Inflammatory macrophage treated with lipopolysaccharide for 4 hours (primary cell): ENCODE measurements at regions not wholly inside any gene's neighbourhood (a gene's known extent, or its start where the extent isn't known, plus 50 kb on each side); places are given as distances from the start of the nearest gene placed in this dataset.

Experiments
- DNase-seq: peaks from one replicate; pipeline ENCODE4 v3.0.0-alpha.2; 2020

DNA sequence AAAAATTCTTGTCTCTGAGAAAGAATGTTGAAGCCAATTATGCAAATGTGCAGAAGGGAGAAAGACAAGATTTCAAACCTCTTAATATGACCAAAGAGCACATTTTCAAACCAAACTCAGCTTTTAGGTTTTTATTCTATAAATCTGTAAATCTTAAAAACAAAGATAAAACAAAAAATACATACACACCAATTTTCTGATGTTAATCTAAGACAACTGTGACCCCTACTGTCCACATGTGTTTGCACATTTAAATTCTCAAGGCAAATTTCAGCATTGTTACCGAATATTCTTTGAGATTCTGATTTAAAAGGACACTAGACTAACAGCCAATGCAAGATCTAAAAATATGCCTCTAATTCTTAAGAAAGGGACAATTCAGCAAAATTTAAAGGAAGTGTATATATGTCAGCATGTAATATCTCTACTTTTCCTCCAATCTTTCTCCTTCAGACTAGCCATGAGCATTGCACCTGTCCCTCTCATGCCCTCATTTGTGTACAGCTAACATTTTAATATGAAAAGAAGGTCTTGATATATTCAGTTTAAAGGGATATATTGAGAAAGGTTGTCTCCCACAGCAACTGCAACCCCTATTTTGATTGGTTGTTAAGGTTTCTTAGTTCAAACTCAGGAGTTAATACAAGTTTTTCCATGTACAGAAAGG lies 417.9 kb downstream of the IPMK start:
- DNase-seq: no peak

DNA sequence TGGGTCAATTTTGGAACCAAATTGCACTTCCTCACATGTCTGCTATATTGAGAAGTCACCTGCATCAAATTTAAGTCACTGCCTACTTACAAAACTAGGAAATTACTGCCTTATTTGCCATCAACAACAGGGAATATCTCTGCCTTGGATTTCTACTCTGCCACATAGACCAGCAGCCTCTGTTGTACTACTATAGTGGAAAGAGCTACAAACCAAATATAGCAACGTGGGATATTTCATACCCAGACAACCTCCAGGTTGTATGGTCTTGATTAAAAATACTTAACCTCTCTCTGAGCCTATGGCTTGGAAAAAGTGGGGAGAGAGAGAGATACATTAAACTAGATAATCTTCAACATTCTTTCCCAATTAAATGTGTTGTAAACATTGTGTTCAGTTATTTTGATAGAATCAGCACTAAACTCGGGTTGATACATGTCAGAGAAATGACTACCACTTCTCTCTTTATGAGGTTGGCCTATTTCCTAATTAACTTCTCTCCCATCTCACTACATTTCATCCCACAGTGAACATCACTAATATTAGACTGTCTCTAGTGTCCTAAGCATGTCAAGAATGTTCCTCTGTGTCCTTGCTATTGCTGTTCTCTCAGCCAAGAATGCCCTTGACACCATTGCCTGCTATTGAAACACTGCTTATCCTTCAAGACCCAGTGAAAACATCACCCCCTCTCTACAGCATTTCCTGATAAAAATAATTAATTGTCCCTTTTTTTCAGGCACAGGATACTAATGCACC lies 421.2 kb downstream of the IPMK start:
- DNase-seq: no peak

DNA sequence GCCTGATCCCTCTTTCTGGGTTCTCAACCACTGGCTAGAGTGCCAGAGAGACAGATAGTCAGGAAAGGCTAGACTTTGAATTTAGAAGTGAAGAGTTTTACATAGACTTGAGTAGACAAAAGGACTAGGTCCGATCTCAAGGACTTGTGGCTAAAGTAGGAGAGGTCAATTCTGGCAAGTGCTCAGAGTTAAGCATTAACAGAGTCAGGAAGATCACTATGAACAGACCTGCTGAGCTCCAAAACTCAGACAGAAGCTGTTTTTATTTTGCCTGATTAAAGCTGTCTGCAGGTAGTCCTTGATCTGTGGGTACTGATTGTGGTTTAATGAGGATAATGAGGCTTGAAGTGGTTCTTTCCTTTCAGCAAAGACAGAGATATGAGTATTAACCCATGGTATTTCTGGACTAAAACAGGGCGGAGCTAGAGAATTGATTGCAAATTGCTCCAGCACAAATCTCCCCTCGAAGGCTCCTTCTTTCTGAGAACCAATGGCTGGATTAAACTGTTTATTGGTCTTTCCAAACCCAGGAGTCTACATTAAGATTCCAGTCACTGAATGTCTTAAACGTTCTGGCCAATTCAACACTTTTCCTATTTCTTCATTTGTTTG lies 423.2 kb downstream of the IPMK start:
- DNase-seq: no peak

DNA sequence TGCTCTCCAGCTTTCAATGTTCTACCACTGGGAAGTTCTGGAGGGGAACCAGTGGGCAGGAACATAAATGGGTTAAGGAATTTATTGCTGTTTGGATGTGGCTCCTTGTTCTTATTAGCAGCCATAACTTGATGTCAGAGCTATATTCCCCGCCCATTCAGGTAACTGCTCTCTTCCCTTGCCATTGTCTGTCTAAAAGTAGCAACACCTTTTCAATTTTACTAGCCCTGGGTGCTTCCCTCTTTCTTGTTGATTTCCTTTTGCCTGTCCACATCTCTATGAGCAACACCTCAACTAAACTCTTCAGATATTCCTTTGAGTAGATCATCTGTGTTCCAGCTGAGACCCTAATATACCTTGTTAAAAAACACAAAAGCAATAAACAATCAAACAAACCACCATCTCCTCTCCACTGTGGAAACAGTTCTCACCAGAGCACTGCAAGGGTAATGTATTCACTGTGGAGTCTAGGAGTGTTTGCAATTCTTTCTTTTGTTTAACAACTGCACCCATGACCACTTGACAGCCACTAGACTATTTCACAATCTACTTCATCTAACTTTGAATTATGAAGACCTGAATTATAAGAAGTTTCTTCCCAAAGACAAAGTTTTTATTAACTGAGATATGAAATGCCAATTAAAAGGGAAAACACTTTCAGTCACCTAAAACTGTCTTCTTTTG lies 436.7 kb downstream of the IPMK start:
- no peak for DNase-seq

DNA sequence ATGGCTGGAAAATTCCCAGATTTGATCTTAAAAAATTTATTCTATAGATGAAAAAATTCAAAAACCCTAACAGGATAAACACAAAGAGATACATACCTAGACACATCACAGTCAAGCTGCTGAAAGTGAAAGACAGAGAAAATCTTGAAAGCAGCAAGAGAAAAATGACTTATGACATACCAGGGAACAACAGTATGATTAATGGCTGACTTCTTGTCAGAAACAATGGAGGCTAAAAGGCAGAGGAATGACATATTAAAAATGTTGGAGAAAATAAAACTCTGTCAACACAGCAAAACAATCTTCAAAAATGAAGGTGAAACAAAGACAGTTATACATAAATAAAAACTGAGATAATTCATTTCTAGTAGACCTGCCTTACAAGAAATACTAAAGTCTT lies 442.7 kb downstream of the IPMK start:
- no peak for DNase-seq

DNA sequence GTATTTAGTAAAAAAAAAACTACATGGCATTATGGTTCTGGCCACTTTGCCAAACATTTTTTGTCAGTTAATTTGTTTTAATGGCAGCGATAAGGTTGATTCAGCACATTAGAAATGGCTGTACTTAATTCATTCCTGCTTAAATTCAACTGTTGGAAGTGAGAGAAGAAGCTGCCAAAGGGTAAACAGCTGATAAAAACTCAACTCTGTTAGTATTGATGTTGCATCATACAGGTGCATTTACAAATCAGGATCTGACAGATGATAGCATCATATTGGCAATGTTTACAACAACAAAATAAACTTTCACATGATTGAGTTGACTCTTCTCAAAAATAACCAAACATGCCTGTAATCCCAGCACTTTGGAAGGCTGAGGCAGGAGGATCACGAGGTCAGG lies 444.3 kb downstream of the IPMK start:
- no peak for DNase-seq

DNA sequence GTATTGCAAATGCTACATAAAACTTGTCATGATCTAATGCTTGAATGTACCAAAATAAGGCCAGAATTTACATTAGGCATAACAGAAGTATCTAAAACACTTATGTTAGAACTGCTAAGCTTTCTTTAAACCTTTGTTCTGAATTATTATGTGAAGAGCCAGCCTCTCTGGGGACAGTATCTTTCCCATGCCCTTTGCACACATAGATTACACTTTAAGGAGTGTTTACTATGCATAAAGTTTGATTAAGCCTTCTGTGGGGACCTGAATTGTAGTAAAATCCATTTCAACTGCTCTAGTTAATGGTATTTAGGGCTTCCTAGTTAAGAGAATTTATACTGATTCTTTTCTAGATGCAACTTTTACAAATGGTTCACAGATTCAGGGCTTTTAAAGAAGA lies 444.7 kb downstream of the IPMK start:
- DNase-seq: no peak

DNA sequence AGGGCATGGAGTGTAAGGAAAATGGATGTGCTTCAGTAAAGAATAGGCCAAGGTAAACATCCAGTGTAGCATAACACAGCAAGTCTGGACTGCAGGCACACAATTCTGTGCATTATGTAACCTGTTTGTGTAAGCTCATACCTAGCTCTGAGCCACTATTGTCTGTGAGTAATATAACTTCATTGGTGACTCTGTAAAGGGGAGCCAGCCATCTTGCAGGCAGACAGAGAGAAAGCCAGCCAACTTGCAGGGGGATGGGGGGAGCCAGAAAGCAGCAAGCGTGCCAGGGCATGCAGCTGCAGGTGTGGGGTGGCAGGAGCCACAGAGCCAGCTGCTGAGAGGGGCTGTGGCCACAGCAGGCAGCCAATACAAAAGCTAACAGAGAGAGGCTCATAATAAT lies 449.2 kb downstream of the IPMK start:
- DNase-seq: no peak

DNA sequence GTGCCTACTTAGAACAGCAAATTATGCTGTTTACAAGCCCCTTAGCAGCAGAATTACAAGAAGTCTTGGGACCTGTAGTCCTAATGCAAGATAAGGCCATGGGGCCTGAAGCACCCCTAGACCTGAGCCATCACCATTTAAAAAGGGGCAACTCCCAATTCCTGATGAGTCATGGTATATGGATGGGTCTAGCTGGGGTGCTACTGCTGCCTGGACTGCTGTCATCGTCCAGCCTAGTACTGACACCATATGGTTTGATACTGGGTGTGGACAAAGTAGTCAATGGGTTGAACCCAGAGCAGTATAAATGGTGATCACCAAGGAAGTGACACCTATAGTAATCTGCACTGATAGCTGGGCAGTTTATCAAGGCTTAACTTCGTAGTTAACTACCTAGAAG lies 450.0 kb downstream of the IPMK start:
- no peak for DNase-seq

DNA sequence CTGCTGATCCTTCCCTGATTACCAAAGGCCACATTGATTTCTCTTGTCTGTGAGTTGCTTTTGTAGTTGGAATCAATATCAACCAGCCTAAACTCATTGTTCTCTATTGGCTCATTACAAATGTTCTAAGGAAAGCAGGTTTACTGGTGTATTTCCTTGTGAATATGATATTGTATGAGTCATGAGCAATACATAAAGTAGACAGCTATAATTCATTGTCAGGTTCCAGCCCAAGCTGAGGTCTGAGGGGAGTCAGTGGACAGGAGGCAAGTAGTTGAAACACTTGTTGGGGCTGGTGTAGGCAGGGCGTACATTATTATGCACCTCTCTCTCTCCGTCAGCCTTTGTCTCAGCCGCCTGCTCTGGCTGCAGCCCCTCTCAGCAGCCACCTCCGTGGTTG lies 451.7 kb downstream of the IPMK start:
- no peak for DNase-seq

DNA sequence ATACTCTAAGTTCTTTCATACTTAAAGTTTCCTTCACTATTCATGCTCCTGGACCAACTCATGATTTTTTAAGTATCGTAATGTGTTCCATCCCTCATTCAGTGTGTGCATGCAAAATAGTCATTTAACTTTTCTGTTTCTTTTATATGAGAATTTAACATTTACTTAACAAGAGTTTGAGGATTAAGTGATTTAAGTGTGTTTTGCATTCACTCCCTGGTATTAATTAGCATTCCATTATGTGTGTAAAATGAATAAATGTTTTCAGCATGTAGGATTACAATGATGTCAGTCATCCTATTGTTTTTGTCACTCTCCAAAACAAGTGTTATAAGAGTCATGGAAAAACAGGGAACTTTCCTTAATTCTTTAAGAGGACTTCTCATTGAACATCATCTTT lies 457.7 kb downstream of the IPMK start:
- no peak for DNase-seq

DNA sequence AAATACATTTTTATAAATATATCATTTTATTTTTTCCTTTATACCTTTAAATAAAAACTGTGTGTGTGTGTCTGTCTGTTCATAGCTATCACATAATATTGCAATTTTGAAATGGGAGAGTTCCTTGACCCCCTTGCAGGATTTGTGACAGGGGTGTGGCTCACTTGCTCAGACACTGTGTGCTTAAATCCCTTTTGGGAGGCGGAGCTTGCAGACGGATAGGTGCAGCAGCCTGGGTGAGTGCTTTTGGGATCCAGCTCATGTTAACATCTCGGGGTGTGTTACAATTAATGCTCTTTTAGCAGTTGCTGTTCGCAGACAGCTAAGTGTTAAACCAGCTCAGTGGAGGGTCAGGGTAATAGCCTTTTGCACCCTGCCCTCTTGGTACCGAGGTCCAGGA lies 459.8 kb downstream of the IPMK start:
- no peak for DNase-seq

DNA sequence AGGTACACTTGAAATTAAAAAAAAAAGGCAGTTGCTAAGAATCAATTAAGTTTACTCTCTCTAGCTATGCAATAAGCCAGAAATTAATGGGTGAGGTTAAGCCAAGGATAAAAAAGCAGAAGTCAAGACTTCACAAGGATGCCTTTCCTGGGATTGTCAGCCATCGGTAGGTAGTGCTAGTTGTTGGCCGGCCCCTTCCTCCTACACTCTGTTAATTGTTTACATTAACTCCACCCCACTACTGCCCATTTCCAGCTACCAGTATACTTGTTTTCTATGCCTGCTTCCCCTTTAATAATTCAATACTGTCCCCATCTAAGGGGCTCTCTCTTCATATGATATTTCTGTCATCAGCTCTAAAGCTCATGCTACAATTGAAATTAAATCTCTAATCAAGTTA lies 461.0 kb downstream of the IPMK start:
- DNase-seq: no peak

DNA sequence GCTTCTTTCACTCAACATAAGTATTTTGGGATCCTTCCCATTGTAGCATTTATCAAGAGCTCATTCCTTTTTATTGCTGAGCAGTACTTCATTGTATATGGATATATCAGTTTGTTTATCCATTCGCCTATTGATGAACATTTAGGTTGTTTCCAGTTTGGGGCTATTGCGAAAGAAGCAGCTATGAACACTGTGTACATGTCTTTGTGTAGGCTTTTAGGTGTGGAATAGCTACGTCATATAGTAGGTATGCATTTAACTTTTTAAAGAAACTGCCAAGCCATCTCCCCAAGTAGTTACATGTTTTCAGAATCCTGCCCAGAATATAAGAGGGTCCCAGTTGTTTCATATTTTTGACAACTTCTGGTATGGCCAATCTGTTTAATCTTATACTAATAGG lies 468.1 kb downstream of the IPMK start:
- DNase-seq: no peak

DNA sequence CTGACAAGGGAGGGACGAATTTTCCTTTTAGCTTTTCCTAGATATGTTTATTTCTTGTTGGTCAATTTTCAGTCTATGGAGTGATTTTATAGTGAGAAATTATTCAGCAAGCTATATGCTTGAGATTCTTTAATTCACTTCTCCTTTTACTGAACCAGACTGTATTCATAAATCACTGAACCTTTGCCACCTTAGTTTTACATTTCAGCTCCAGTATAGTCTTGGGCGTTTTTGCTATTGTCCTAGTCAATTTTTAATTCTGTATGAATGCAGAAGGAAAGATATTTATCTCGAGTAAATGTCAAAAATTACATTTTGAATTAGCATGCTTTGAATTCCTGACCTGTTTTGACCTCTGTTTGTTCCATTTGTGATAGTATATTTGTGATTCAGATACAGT lies 468.9 kb downstream of the IPMK start:
- DNase-seq: no peak

DNA sequence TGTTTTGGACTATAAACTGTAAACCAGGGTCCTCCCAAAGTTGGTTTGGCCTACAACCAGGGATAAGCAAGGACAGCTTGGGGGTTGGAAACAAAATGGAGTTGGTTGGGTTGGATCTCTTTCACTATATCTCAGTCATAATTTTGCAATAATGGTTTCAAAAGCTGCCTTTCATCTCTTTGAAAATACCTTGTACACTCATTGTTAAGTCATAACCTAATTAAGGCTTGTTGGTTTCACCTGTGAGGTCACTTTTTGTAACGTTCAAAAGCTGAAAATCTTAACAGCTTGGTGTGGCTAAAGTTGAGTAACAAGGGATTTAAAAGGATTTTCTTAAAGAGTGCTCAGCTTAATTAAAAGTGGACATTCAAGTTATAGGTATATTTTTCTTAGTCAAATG lies 476.1 kb downstream of the IPMK start:
- no peak for DNase-seq

DNA sequence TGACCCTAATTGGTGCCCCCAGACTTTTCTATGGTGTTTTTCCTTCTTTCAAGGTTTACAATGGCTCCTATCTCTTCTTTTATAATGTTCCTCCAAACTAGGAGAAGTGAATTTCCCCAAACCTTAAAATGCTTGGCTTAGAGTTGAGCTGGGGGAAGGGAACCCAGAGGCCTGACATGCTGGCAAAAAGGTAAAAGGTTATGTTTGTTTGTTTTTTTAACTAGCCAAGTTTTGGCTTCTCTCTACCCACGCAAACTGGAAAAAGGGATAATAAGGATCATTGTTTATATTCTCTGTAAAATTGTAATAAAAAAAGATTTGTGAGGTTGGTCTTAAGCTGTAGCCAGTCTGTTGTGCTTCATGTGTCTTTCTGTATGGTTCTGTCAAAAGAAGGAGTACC lies 477.0 kb downstream of the IPMK start:
- no peak for DNase-seq

DNA sequence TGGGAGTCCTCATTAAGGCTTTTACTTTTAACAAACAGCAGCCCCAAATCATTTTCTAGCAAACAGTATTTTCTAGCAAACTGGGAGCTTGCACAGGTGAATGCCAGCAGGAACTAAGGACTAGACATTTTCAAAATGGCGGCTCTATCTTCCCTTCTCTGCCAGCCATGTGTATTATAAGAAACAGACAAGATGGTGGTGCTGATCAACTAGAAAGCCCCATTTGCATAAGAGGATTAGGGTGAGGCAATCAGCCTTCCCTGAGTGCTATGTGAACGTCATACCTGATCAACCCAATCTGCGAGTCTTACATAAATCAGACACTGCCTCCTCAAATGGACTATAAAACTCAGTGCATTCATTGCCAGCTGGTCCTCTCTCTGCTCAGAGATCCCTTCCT lies 479.6 kb downstream of the IPMK start:
- no peak for DNase-seq

DNA sequence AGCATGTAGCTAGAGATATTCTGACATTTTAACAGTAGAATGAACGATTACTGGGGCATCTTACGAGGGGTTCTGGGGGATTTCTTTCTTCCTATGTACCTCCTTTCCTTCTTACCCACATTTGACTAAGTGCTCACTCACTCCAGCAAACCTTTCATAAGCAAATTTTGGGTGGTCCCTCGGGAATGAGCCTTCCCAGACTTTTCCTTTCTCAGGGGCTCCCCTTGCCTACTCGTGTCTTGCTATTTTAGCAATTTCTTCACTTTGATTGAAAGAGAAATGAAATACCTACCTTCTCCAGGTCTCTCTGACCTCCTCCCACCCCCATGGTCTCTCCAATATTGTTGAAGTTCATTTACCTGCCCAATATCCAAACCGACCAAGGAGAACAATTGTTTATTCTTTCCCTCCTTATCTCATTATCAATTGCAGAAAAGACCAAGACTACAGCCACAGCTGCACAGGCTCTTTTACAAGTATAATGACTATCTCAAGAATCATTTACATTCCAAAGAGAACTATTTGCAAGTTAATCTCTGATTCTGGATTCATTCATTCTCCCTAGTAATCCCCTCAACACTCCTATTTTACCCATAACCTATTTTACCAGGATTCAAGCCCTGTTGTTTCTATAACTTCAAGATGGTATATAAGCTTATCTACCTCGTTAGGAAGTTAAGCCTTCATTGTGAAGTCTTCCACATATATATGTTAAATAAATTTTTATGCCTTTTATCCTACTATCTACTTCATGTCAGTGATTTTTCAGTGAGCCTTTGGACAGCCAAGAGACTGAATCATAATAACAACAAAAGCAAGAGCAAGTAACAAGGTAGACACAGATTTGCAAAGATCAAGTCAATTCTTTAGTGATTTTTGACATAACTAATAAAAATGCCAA lies 480.6 kb downstream of the IPMK start:
- no peak for DNase-seq

DNA sequence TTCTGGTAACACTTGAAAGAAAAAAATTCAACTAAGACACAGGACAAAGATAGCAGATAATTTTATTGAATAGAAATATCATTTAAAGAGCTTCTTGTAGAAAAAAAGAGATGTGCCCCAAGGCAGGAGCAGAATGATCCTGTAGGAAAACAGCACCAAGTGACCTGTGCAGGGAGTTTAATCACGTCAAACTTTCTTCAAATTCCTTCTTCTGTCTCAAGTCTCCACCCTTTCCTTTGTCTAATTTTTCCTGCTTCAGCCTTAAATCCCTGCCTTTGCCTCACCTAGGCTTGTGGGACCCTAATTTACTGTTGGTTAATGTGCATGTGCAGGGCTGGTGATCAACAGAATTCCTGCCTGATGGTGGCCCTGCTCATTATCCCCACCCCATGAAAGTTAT lies 481.4 kb downstream of the IPMK start:
- no peak for DNase-seq

DNA sequence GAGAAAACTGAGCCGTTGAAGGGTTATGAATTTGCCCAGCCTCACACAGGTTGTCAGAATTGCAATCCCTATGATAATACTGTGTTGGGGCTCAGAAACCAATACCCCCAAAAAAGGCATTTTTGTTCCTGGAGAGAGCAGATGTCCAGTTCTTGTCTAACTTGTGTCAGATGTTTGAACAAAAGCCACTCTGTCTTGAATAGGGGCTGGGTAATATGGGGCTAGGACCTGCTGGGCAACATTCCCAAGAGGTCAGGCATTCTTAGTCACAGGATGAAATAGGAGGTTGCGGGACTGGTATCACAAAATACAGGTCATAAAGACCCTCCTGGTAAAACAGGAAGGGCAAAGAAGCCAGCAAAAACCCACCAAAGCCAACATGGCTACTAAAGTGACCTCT lies 482.1 kb downstream of the IPMK start:
- DNase-seq: no peak

DNA sequence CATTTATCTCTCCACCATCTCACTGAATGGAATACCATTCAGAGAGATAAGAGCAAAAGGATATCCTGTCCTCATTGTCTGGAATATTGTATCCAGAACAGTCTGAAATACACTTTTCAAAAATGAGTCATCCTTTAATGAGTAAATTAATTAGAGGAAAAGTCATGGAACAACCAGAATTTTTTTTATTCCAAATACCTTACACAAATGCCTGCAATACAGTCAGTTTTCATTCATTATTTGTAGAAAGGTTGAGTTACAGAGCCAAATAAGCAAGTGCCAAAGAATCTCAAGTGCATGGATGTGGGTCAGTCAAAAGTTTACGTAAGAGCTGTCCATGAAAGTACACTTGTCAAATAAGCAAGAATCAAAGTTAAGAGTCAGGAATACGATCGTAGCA lies 482.6 kb downstream of the IPMK start:
- no peak for DNase-seq
